H9 (cell line): ENCODE measurements at regions not wholly inside any gene's neighbourhood (a gene's known extent, or its start where the extent isn't known, plus 50 kb on each side); places are given as distances from the start of the nearest gene placed in this dataset.

ENCODE experiments used
- DNase-seq: peaks from one replicate; pipeline ENCODE4 v3.0.0-alpha.2; 2017
- H2AFZ ChIP-seq: one replicate; pipeline ENCODE4 v1.6.1; 2013; ENCODE audit warnings: mild to moderate bottlenecking, low read length, control low read depth, moderate library complexity
- H2AK5ac ChIP-seq: 2 replicates; pipeline ENCODE4 v1.6.1; 2013; ENCODE audit warnings: low read length, control low read depth, mixed read lengths; ENCODE audit not compliant: insufficient read length
- H2BK120ac ChIP-seq: one replicate; pipeline ENCODE4 v1.6.1; 2013; ENCODE audit warnings: low read depth, mild to moderate bottlenecking, low read length, control low read depth, inconsistent platforms; ENCODE audit not compliant: poor library complexity, severe bottlenecking
- H2BK12ac ChIP-seq: 2 replicates; pipeline ENCODE4 v1.6.1; 2013; ENCODE audit warnings: low read length, control low read depth, mixed read lengths, low read depth; ENCODE audit not compliant: insufficient read length
- H2BK15ac ChIP-seq: 2 replicates; pipeline ENCODE4 v1.6.1; 2013; ENCODE audit warnings: low read depth, low read length, control low read depth
- H2BK20ac ChIP-seq: one replicate; pipeline ENCODE4 v1.6.1; 2013; ENCODE audit warnings: low read depth, mild to moderate bottlenecking, low read length, control low read depth, inconsistent platforms; ENCODE audit not compliant: poor library complexity, severe bottlenecking
- H2BK5ac ChIP-seq: 2 replicates; pipeline ENCODE4 v1.6.1; 2013; ENCODE audit warnings: low read length, control low read depth, mixed read lengths; ENCODE audit not compliant: insufficient read length
- H3K14ac ChIP-seq: 2 replicates; pipeline ENCODE4 v1.6.1; 2013; ENCODE audit warnings: low read length, control low read depth; ENCODE audit not compliant: insufficient read depth
- H3K18ac ChIP-seq: 2 replicates; pipeline ENCODE4 v1.6.1; 2013; ENCODE audit warnings: low read depth, mild to moderate bottlenecking, mixed read lengths, low read length, control low read depth; ENCODE audit not compliant: insufficient read length
- H3K23ac ChIP-seq: 2 replicates; pipeline ENCODE4 v1.6.1; 2013; ENCODE audit warnings: low read length, control low read depth, mixed read lengths, low read depth; ENCODE audit not compliant: insufficient read length
- H3K23me2 ChIP-seq: 2 replicates; pipeline ENCODE4 v1.6.1; 2013; ENCODE audit warnings: low read depth, mild to moderate bottlenecking, mixed read lengths, low read length, control low read depth; ENCODE audit not compliant: insufficient read length, poor library complexity, severe bottlenecking
- H3K27ac ChIP-seq: 2 replicates; pipeline ENCODE4 v1.5.1; 2013; ENCODE audit warnings: low read length, control low read depth, mixed read lengths, low read depth; ENCODE audit not compliant: insufficient read length
- H3K27me3 ChIP-seq: 2 replicates; pipeline ENCODE4 v1.6.1; 2013; ENCODE audit warnings: low read length, control low read depth, inconsistent platforms; ENCODE audit not compliant: insufficient read depth
- H3K4ac ChIP-seq: 2 replicates; pipeline ENCODE4 v1.6.1; 2013; ENCODE audit warnings: low read depth, mild to moderate bottlenecking, control low read depth, inconsistent platforms, low read length, moderate library complexity
- H3K4me1 ChIP-seq: 2 replicates; pipeline ENCODE4 v1.6.1; 2013; ENCODE audit warnings: low read length, control low read depth, inconsistent platforms; ENCODE audit not compliant: insufficient read depth
- H3K4me2 ChIP-seq: 2 replicates; pipeline ENCODE4 v1.6.1; 2013; ENCODE audit warnings: low read length, control low read depth, mixed read lengths; ENCODE audit not compliant: insufficient read length, insufficient read depth
- H3K56ac ChIP-seq: 2 replicates; pipeline ENCODE4 v1.6.1; 2013; ENCODE audit warnings: low read depth, mild to moderate bottlenecking, mixed read lengths, low read length, control low read depth; ENCODE audit not compliant: insufficient read length
- H3K79me1 ChIP-seq: 2 replicates; pipeline ENCODE4 v1.6.1; 2013; ENCODE audit warnings: low read depth, mild to moderate bottlenecking, moderate library complexity, low read length, control low read depth, inconsistent platforms; ENCODE audit not compliant: insufficient read depth, poor library complexity, severe bottlenecking
- H3K79me2 ChIP-seq: 2 replicates; pipeline ENCODE4 v1.6.1; 2013; ENCODE audit warnings: low read length, control low read depth, inconsistent platforms; ENCODE audit not compliant: insufficient read depth
- H3K9ac ChIP-seq: 2 replicates; pipeline ENCODE4 v1.6.1; 2013; ENCODE audit warnings: low read length, control low read depth, mixed read lengths; ENCODE audit not compliant: insufficient read length; ENCODE audit errors: extremely low read depth
- H3K9me3 ChIP-seq: one replicate; pipeline ENCODE4 v1.6.1; 2013; ENCODE audit warnings: low read depth, low read length, inconsistent platforms; ENCODE audit not compliant: control insufficient read depth
- H3T11ph ChIP-seq: one replicate; pipeline ENCODE4 v1.6.1; 2013; ENCODE audit warnings: mild to moderate bottlenecking, low read length, control low read depth, inconsistent platforms
- H4K20me1 ChIP-seq: one replicate; pipeline ENCODE4 v1.6.1; 2013; ENCODE audit not compliant: control insufficient read depth, insufficient read length, insufficient read depth
- H4K5ac ChIP-seq: 2 replicates; pipeline ENCODE4 v1.6.1; 2013; ENCODE audit warnings: low read depth, mild to moderate bottlenecking, mixed read lengths, low read length, control low read depth; ENCODE audit not compliant: insufficient read length
- H4K8ac ChIP-seq: replicated peaks from 2 replicates; pipeline ENCODE4 v1.6.1; 2013; ENCODE audit warnings: low read length, control low read depth, mixed read lengths, low read depth; ENCODE audit not compliant: insufficient read length
- H4K91ac ChIP-seq: 2 replicates; pipeline ENCODE4 v1.6.1; 2013; ENCODE audit warnings: low read depth, mild to moderate bottlenecking, moderate library complexity, mixed read lengths, low read length, control low read depth; ENCODE audit not compliant: insufficient read length
- H3K27ac Mint-ChIP-seq, 3 experiments: 2 replicates in 2 of 3; 3 replicates in 1 of 3; pipeline ENCODE4 v1.8.0; 2020 to 2021; ENCODE audit warnings: mixed read lengths in 3 of 3, mild to moderate bottlenecking in 1 of 3, moderate library complexity in 1 of 3
- H3K27me3 Mint-ChIP-seq: 2 replicates; pipeline ENCODE4 v1.8.0; 2021; ENCODE audit warnings: low read depth, mild to moderate bottlenecking, moderate library complexity, mixed read lengths
- H3K36me3 Mint-ChIP-seq, 3 experiments: 2 replicates in 2 of 3; 3 replicates in 1 of 3; pipeline ENCODE4 v1.8.0; 2020 to 2021; ENCODE audit warnings: low read depth in 3 of 3, mixed read lengths in 3 of 3; ENCODE audit not compliant: insufficient read depth in 1 of 3
- H3K4me1 Mint-ChIP-seq, 2 experiments: 2 replicates each; pipeline ENCODE4 v1.8.0; 2020; ENCODE audit warnings: mixed read lengths in 2 of 2
- H3K4me3 Mint-ChIP-seq, 2 experiments: 2 replicates in 1 of 2; 3 replicates in 1 of 2; pipeline ENCODE4 v1.8.0; 2020 to 2021; ENCODE audit warnings: mild to moderate bottlenecking in 2 of 2, mixed read lengths in 2 of 2, moderate library complexity in 1 of 2
- H3K9me3 Mint-ChIP-seq, 2 experiments: 2 replicates in 1 of 2; 3 replicates in 1 of 2; pipeline ENCODE4 v1.8.0; 2020; ENCODE audit warnings: mild to moderate bottlenecking in 2 of 2, mixed read lengths in 2 of 2, moderate library complexity in 1 of 2
- CTCF ChIP-seq: fragments of 200-600 bp; sonication (generic); conservative IDR thresholded peaks from 3 replicates; pipeline ENCODE4 v1.8.0; 2021; ENCODE audit warnings: antibody characterized with exemption, mild to moderate bottlenecking
- WGBS: extraction: QIAGEN DNeasy Blood & Tissue Kit; methylation state at CpG from one replicate; pipeline ENCODE4 v1.1.7; 2013; ENCODE audit warnings: missing lambda C conversion rate, low lambda C conversion rate, mixed read lengths; ENCODE audit not compliant: insufficient read length; ENCODE audit errors: extremely low coverage; 5-methylcytosine and 5-hydroxymethylcytosine counted together

GRCh38 chr2:22483036-22483435 lies 901.9 kb upstream of the KLHL29 start:
- no peak overlapping the region for H2BK120ac ChIP-seq

More at GRCh38 chr2:22483036-22483435, 901.9 kb upstream of the KLHL29 start:
- Histone ChIP-seq H3K9ac (no peak overlapping the region), H4K8ac (no peak overlapping the region), H3K14ac (no peak overlapping the region), H3K27me3 (no peaks in the 10 kb centered on the region), H2AK5ac (no peak overlapping the region), H2BK12ac (no peak overlapping the region), H3K4me1 (no peaks in the 10 kb centered on the region; the same call in 1 of the 2 replicates), H3K18ac (no peak overlapping the region), H3K79me2 (no peaks in the 10 kb centered on the region), H3T11ph (no peak overlapping the region), H2BK5ac (no peak overlapping the region), H3K9me3 (no peaks in the 10 kb centered on the region), H3K23ac (no peak overlapping the region), H2BK20ac (no peak overlapping the region), H4K91ac (no peak overlapping the region), H3K79me1 (no peaks in the 10 kb centered on the region), H3K27ac (no peak overlapping the region), H2BK15ac (no peak overlapping the region), H2AFZ (no peak overlapping the region), H3K4me2 (no peak overlapping the region), H4K5ac (no peak overlapping the region), H3K23me2 (no peaks in the 10 kb centered on the region), H4K20me1 (no peaks in the 10 kb centered on the region), H3K4ac (no peak overlapping the region), H3K56ac (no peak overlapping the region)
- H3K9me3 Mint-ChIP-seq, result no peaks in the 10 kb centered on the region; a peak in 1 of 5 replicates
- H3K27me3 Mint-ChIP-seq, result no peaks in the 10 kb centered on the region
- H3K27ac Mint-ChIP-seq, result no peak overlapping the region
- H3K36me3 Mint-ChIP-seq, result no peaks in the 10 kb centered on the region
- H3K4me1 Mint-ChIP-seq, result peaks cover 15 to 20% of the 10 kb centered on the region in 2 experiments
- no peak for DNase-seq
- WGBS, result no CpG with 5 or more reads among the region's 2 CpGs
- no peak for TF ChIP-seq CTCF
- no peak overlapping the region for H3K4me3 Mint-ChIP-seq
